ENCODE measurements at regions not wholly inside any gene's neighbourhood (a gene's known extent, or its start where the extent isn't known, plus 50 kb on each side); places are given as distances from the start of the nearest gene placed in this dataset.
"Not testable (repeated sequence)": the region's sequence is repeated elsewhere in the genome, so short reads cannot be mapped to it uniquely, and the experiment has no call there.

DNA sequence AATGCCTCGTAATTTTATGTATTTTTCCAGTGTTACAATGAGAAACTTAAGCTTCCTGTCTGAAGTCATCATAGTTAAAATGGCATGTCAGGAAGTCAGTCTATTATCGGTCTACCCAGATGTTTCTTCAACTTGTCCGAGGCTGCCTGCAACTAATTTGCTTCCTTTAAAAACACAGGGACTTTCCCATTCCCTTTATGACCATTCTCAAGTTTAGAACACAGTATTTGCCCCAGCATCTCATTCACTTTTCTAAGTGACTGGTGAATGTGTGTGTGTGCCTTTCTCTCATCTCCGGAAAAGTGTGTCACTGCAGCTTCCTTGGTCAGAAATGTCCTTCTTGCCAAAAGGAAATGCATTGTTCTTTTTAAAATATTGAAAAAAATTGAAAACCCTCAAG is 466.6 kb downstream of the RAP2B start:
- Histone ChIP-seq H3K27me3 (ENCODE audit: control insufficient read depth, insufficient read depth, low read length, poor library complexity, severe bottlenecking) (no peaks in the 10 kb centered on the region), H3K9me3 (ENCODE audit: control insufficient read depth, low read length) (no peaks in the 10 kb centered on the region), H3K36me3 (ENCODE audit: control insufficient read depth, insufficient read depth, low read length) (no peaks in the 10 kb centered on the region), H3K4me3 (ENCODE audit: insufficient read depth, low read depth, low read length) (no peak overlapping the region), H3K4me1 (ENCODE audit: control insufficient read depth, insufficient read depth, low read length) (no peaks in the 10 kb centered on the region), H3K27ac (ENCODE audit: insufficient read depth, low read depth, low read length, poor library complexity, severe bottlenecking) (no peak overlapping the region)
- WGBS, 2 experiments, result 87 to 95% methylated on average over 3 to 4 of the region's 4 CpGs

DNA sequence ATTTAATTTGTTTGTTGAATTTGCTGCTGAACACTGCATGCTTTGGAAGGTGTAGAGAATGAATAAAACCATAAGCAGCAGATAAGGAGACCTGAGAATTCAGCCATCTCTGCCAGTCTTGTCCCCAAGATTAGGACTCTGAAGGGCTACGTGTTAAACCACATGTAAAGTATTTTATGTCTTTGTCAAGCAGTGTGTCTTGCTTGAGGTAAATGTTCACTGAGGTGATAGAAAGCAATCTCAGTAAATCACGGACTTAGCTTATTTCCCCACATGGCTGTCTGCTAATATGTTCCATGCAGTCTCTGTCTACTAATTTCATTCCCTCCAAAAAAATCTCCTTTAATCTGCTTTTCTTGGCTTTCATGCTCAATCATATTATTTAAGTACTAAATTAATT is 467.1 kb downstream of the RAP2B start:
- H3K27ac ChIP-seq (ENCODE audit: insufficient read depth, low read depth, low read length, poor library complexity, severe bottlenecking), result no peak overlapping the region
- H3K27me3 ChIP-seq (ENCODE audit: control insufficient read depth, insufficient read depth, low read length, poor library complexity, severe bottlenecking), result no peaks in the 10 kb centered on the region
- H3K4me3 ChIP-seq (ENCODE audit: insufficient read depth, low read depth, low read length), result no peak overlapping the region
- no peaks in the 10 kb centered on the region for H3K4me1 ChIP-seq (ENCODE audit: control insufficient read depth, insufficient read depth, low read length)
- H3K36me3 ChIP-seq (ENCODE audit: control insufficient read depth, insufficient read depth, low read length), result no peaks in the 10 kb centered on the region
- no peaks in the 10 kb centered on the region for H3K9me3 ChIP-seq (ENCODE audit: control insufficient read depth, low read length)
- 88 to 96% methylated on average over 2 of the region's 2 CpGs for WGBS, 2 experiments

DNA sequence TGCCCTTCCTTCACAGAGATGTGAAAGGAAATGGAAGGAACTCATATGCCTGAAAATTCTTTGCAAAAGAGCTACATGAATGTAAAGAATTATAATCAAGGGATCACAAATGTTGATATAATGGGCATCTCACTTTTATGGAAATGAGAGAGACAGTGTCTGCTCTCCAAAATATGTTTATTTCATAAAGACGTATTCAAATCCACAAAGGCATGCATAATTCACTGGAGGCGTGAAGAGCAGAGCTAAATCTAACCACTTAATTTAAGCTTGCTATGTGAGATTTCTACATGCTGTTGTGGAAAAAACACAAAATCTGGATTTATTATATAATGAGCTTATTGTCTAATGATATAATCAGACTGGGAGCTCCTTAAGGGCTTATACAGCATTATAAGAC is 469.1 kb downstream of the RAP2B start:
- H3K36me3 ChIP-seq (ENCODE audit: control insufficient read depth, insufficient read depth, low read length), result no peaks in the 10 kb centered on the region

DNA sequence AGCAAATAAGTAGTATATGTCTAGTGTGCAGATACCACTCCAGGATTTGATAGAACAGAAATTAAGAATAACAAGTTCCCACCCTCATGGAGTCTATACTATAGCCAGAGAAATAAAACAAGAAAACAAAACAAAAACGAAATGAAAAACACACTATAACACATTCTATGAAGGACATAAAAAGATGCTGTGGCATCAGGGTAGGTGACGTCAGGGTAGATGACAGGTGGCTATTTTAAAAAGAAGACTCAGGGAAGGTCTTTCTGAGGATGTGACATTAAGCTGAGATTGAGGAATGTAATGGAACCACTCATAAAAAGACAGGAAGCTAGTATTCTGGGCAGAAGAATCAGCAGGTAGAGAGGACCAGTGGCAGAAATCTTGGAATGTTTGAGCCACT is 469.6 kb downstream of the RAP2B start:
- WGBS, 2 experiments, result 96% methylated on average over 1 to 2 of the region's 2 CpGs
- no peak overlapping the region for H3K4me3 ChIP-seq (ENCODE audit: insufficient read depth, low read depth, low read length)
- no peaks in the 10 kb centered on the region for H3K36me3 ChIP-seq (ENCODE audit: control insufficient read depth, insufficient read depth, low read length)
- H3K27ac ChIP-seq (ENCODE audit: insufficient read depth, low read depth, low read length, poor library complexity, severe bottlenecking), result no peak overlapping the region
- no peaks in the 10 kb centered on the region for H3K9me3 ChIP-seq (ENCODE audit: control insufficient read depth, low read length)
- H3K4me1 ChIP-seq (ENCODE audit: control insufficient read depth, insufficient read depth, low read length), result no peaks in the 10 kb centered on the region
- H3K27me3 ChIP-seq (ENCODE audit: control insufficient read depth, insufficient read depth, low read length, poor library complexity, severe bottlenecking), result no peaks in the 10 kb centered on the region

More for the DNA sequence above, 469.1 kb downstream of the RAP2B start:
- Histone ChIP-seq H3K4me3 (ENCODE audit: insufficient read depth, low read depth, low read length) (no peak overlapping the region), H3K9me3 (ENCODE audit: control insufficient read depth, low read length) (no peaks in the 10 kb centered on the region), H3K27ac (ENCODE audit: insufficient read depth, low read depth, low read length, poor library complexity, severe bottlenecking) (no peak overlapping the region), H3K27me3 (ENCODE audit: control insufficient read depth, insufficient read depth, low read length, poor library complexity, severe bottlenecking) (no peaks in the 10 kb centered on the region), H3K4me1 (ENCODE audit: control insufficient read depth, insufficient read depth, low read length) (no peaks in the 10 kb centered on the region)
- 94 to 95% methylated on average over 2 of the region's 2 CpGs for WGBS, 2 experiments

DNA sequence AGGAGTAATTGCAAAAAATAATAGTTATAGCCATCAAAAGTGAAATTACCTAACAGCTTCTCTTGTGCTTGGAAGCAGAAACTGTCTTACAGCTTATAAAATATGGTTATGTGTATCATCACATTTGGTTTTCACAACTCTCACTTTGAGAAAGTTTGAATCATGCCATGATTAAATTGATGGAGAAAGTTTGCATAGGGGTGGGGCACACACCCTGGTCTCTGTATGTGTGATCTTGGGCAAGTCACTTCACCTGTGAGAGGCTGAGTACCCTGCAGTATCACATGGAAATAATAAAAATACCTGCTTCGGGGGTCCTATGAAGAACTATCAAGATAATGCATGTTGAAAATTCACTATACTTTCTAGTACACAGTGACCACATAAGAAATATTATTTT is 471.4 kb downstream of the RAP2B start:
- no peaks in the 10 kb centered on the region for H3K27me3 ChIP-seq (ENCODE audit: control insufficient read depth, insufficient read depth, low read length, poor library complexity, severe bottlenecking)
- WGBS, 2 experiments, result 88 to 100% methylated on average over 1 of the region's 1 CpG
- no peaks in the 10 kb centered on the region for H3K4me1 ChIP-seq (ENCODE audit: control insufficient read depth, insufficient read depth, low read length)
- H3K36me3 ChIP-seq (ENCODE audit: control insufficient read depth, insufficient read depth, low read length), result no peaks in the 10 kb centered on the region
- H3K9me3 ChIP-seq (ENCODE audit: control insufficient read depth, low read length), result no peaks in the 10 kb centered on the region
- H3K4me3 ChIP-seq (ENCODE audit: insufficient read depth, low read depth, low read length), result no peak overlapping the region
- no peak overlapping the region for H3K27ac ChIP-seq (ENCODE audit: insufficient read depth, low read depth, low read length, poor library complexity, severe bottlenecking)

DNA sequence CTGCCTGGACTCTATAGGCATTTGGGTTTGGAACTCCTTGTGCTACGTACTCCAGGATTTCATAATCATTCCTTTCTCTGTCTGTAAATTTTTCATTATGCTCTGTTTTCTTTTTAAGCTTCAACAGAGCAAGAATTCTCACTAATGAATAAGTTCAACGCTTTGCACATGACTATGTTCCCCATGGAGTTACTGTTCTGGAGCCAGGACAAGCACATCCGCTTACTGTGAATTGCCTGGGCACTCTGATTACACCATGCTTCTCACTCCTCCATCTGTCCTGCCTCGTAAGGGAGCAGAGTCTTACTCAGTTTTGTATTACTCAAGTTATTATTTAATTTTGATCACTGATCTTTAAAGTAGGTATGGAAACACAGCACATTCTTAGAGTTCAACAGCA is 472.7 kb downstream of the RAP2B start:
- H3K27ac ChIP-seq (ENCODE audit: insufficient read depth, low read depth, low read length, poor library complexity, severe bottlenecking), result no peak overlapping the region
- H3K4me3 ChIP-seq (ENCODE audit: insufficient read depth, low read depth, low read length), result no peak overlapping the region
- no peaks in the 10 kb centered on the region for H3K9me3 ChIP-seq (ENCODE audit: control insufficient read depth, low read length)
- WGBS, 2 experiments, result 89 to 90% methylated on average over 3 to 4 of the region's 4 CpGs
- no peaks in the 10 kb centered on the region for H3K27me3 ChIP-seq (ENCODE audit: control insufficient read depth, insufficient read depth, low read length, poor library complexity, severe bottlenecking)
- no peaks in the 10 kb centered on the region for H3K36me3 ChIP-seq (ENCODE audit: control insufficient read depth, insufficient read depth, low read length)
- no peaks in the 10 kb centered on the region for H3K4me1 ChIP-seq (ENCODE audit: control insufficient read depth, insufficient read depth, low read length)

DNA sequence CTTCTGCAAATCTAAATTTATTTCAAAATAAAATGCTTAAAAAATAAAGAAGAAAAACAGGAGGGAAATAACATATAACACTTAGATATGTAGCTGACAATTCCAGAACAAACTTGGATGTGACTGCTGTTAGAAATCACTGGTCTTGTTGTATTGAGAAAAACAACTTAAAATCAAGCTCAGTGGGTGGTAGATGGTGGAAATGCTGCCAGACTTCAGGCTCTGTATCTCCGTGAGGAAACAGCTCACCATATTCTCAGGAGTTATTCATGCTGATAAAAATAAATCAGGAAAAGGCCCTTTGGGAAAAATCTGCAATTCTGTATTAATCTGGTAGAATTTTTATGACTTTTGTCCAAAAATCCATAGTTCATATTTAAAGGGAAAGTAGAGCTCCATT is 477.6 kb downstream of the RAP2B start:
- no peak overlapping the region for H3K27ac ChIP-seq (ENCODE audit: insufficient read depth, low read depth, low read length, poor library complexity, severe bottlenecking)
- 80 to 90% methylated on average over 1 of the region's 1 CpG for WGBS, 2 experiments

DNA sequence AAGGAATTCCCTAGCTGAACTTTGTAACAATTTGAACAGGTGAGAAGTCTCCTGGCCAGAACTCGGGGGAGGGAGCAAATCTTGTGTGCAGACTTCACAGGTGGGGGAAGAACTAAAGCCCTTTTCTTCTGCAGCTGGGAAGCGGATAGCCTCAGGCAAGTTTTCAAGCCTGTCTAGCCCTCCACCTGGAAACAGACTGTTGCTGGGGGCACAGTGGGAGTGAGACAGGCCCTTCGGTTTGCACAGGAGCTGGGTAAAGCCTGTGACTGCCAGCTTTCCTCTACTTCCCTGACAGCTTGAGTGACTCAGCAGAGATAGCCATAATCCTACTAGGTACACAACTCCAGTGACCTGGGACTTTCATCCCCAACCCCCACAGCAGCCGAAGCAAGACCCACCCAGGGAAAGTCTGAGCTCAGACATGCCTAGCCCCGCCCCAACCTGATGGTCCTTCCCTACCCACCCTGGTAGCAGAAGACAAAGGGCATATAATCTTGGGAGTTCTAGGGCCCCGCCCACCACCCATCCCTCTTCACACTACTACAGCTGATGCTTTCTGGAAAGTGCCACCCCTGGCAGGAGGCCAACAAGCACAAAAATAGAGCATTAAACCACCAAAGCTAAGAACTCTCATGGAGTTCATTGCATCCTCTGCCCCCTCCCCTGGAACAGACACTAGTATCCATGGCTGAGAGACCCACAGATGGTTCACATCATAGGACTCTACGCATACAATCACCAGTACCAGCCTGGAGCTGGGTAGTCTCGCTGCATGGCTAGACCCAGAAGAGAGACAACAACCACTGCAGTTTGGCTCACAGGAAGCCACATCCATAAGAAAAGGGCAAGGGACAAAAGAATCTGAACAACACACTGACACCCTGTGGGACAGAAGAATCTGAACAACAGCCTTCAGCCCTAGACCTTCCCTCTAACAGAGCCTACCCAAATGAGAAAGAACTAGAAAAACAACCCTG is 479.0 kb downstream of the RAP2B start:
- H3K4me3 ChIP-seq (ENCODE audit: insufficient read depth, low read depth, low read length), result no peak overlapping the region
- H3K9me3 ChIP-seq (ENCODE audit: control insufficient read depth, low read length), result no peaks in the 10 kb centered on the region
- H3K36me3 ChIP-seq (ENCODE audit: control insufficient read depth, insufficient read depth, low read length), result no peaks in the 10 kb centered on the region
- WGBS, 2 experiments, result 65 to 73% methylated on average over 8 of the region's 8 CpGs
- peaks cover 9% of the 10 kb centered on the region for H3K4me1 ChIP-seq (ENCODE audit: control insufficient read depth, insufficient read depth, low read length)
- no peak overlapping the region for H3K27ac ChIP-seq (ENCODE audit: insufficient read depth, low read depth, low read length, poor library complexity, severe bottlenecking)
- no peaks in the 10 kb centered on the region for H3K27me3 ChIP-seq (ENCODE audit: control insufficient read depth, insufficient read depth, low read length, poor library complexity, severe bottlenecking)

More for the DNA sequence above, 477.6 kb downstream of the RAP2B start:
- H3K4me1 ChIP-seq (ENCODE audit: control insufficient read depth, insufficient read depth, low read length), result peaks cover 9% of the 10 kb centered on the region
- H3K36me3 ChIP-seq (ENCODE audit: control insufficient read depth, insufficient read depth, low read length), result no peaks in the 10 kb centered on the region
- no peaks in the 10 kb centered on the region for H3K27me3 ChIP-seq (ENCODE audit: control insufficient read depth, insufficient read depth, low read length, poor library complexity, severe bottlenecking)
- no peaks in the 10 kb centered on the region for H3K9me3 ChIP-seq (ENCODE audit: control insufficient read depth, low read length)
- no peak overlapping the region for H3K4me3 ChIP-seq (ENCODE audit: insufficient read depth, low read depth, low read length)

DNA sequence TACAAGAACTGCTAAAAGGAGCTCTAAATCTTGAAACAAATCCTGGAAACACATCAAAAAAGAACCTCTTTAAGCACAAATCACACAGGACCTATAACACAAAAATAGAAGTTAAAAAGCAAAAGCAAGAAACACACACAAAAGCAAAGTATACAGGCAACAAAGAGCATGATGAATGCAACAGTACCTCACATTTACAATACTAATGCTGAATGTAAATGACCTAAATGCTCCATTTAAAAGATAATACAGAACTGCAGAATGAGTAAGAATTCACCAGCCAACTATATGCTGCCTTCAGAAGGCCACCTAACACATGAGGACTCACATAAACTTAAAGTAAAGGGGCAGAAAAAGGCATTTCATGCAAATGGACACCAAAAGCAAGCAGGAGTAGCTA is 478.6 kb upstream of the ARHGEF26 start:
- not testable (repeated sequence) for H3K9me3 ChIP-seq (ENCODE audit: control insufficient read depth, low read length); H3K27ac ChIP-seq (ENCODE audit: insufficient read depth, low read depth, low read length, poor library complexity, severe bottlenecking); H3K4me3 ChIP-seq (ENCODE audit: insufficient read depth, low read depth, low read length); H3K27me3 ChIP-seq (ENCODE audit: control insufficient read depth, insufficient read depth, low read length, poor library complexity, severe bottlenecking); H3K4me1 ChIP-seq (ENCODE audit: control insufficient read depth, insufficient read depth, low read length); H3K36me3 ChIP-seq (ENCODE audit: control insufficient read depth, insufficient read depth, low read length)

DNA sequence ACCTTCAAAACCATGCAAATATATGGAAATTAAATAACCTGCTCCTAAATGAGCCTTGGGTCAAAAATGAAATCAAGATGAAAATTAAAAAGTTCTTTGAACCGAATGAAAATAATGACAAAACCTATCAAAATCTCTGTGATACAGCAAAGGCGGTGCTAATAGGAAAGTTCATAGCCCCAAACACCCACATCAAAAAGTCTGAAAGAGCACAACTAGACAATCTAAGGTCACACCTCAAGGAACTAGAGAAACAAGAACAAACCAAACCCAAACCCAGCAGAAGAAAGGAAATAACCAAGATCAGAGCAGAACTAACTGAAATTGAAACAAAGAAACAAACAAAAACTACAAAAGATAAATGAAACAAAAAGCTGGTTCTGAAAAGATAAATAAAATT is 477.7 kb upstream of the ARHGEF26 start:
- not testable (repeated sequence) for H3K27ac ChIP-seq (ENCODE audit: insufficient read depth, low read depth, low read length, poor library complexity, severe bottlenecking); H3K36me3 ChIP-seq (ENCODE audit: control insufficient read depth, insufficient read depth, low read length); H3K4me3 ChIP-seq (ENCODE audit: insufficient read depth, low read depth, low read length); H3K27me3 ChIP-seq (ENCODE audit: control insufficient read depth, insufficient read depth, low read length, poor library complexity, severe bottlenecking); H3K9me3 ChIP-seq (ENCODE audit: control insufficient read depth, low read length); H3K4me1 ChIP-seq (ENCODE audit: control insufficient read depth, insufficient read depth, low read length)
- 75 to 95% methylated on average over 2 of the region's 2 CpGs for WGBS, 2 experiments
